HG03378 (cell line): ENCODE measurements at regions not wholly inside any gene's neighbourhood (a gene's known extent, or its start where the extent isn't known, plus 50 kb on each side); places are given as distances from the start of the nearest gene placed in this dataset.

Experiments used
- ATAC-seq: cut with Tn5 transposase; IDR thresholded peaks from one replicate; pipeline ENCODE4 v1.9.1; 2021; ENCODE audit warnings: mild to moderate bottlenecking, moderate library complexity; ENCODE audit not compliant: unreplicated experiment

GRCh38 chr15:79656151-79657000 lies 224.2 kb downstream of the MINAR1 start:
- ATAC-seq, result no peak

- no peak for ATAC-seq
These were observed 225.6 kb downstream of the MINAR1 start for GRCh38 chr15:79657722-79658121.

GRCh38 chr15:79659691-79660090 lies 227.6 kb downstream of the MINAR1 start:
- ATAC-seq, result no peak

- ATAC-seq, result no peak
These were observed 229.3 kb downstream of the MINAR1 start for GRCh38 chr15:79661411-79661810.

- ATAC-seq, result no peak
These were observed 223.2 kb downstream of the MTHFS start for GRCh38 chr15:79673416-79674123.

- no peak for ATAC-seq
These were observed 222.7 kb downstream of the MTHFS start for GRCh38 chr15:79674124-79674465.

- no peak for ATAC-seq
These were observed 220.8 kb downstream of the MTHFS start for GRCh38 chr15:79675982-79676381.

- no peak for ATAC-seq
These were observed 220.2 kb downstream of the MTHFS start for GRCh38 chr15:79676621-79677020.

DNA sequence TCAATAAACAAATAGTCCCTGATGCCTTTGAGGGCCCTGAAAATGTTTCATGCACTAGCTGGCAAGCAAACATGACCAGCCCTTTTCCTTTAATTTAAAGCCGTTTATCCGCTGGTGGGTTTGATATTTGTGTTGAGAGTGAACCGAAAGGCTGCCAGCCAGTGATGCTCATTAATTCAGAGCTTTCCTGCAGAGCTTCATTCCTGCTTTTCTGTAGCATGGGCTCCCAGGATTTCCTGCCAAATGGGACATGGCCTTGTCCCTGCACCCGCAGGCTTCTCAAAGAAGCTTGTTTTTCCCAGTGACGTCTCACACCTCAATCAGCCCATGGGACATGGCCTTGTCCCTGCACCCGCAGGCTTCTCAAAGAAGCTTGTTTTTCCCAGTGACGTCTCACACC lies 219.6 kb downstream of the MTHFS start:
- no peak for ATAC-seq

GRCh38 chr15:79678032-79678701 lies 218.6 kb downstream of the MTHFS start:
- no peak for ATAC-seq

DNA sequence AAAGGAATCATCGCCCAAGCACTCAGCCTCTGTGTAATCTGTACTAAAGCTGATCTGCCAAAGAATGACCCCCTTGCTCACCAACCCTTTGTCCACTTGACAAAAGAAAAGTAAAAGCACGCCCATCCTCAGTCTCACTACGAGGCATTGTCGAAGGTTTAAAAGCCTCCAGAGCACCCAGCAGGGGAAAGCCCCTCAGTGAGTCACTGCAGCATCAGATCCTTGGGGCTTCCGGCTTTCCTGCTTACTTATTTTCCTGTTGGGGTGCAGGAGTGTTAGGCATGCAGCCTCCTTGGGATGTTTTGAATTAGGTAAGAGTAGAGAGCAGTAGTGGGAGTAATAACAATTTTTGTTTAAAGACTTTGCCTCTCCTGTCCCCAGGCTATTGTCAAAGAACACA lies 216.1 kb downstream of the MTHFS start:
- no peak for ATAC-seq

DNA sequence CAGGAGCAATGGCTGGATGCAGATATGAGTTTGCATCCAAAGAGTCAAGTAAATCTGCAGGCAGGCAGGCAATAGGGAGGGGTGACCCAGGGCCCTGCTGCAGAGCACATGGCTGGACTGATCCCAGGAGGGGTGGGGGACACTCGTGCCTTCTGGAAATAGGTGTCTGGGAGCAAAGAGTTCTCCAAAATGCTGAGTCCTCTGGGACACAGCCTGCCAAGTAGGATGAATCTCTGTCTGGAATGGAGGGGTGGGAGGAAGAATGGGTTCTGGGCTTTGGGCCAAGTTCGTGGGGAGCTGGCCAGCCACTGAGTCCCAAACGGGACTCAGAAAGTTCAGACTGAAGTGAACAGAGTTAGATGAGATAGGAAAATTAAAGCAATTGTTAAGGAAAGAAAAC lies 214.5 kb downstream of the MTHFS start:
- ATAC-seq, result no peak

DNA sequence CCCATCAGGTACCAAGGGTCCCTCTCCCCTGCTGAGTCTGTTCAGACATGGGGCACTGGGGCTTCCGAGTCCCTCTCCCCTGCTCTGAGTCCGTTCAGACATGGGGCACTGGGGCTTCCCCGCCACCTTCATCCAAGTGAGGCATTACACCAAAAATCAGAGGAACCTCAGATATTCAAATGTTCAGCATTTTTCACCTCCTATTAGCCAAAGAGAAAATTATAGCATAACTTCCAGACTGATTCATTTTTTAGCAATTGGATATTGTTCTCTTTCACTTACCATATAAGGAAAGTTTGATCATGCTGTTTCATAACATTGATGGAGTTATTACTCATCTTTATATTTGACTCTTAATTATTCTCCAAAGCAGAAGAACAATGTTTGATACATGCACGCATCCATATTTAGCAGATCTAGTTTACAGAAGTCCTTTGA lies 213.9 kb downstream of the MTHFS start:
- no peak for ATAC-seq

DNA sequence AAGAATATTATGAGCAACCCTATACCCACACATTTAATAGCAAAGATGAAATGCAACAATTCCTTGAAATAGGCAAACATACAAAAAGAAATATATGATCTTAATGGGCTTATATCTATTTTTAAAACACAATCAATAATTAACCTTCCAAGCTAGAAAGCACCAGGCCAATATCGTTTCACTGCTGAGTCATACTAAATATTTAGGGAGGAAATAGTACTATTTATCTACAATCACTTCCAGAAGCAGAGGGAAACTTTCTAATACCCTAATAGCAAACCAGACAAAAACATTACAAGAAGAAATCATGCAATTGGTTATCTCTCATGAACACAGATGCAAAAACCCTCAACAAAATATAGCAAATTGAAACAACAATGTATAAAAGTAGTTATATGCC lies 207.8 kb downstream of the MTHFS start:
- ATAC-seq, result no peak

- no peak for ATAC-seq
These were observed 195.8 kb downstream of the MTHFS start for GRCh38 chr15:79700951-79701480.

GRCh38 chr15:79702621-79703020 lies 194.2 kb downstream of the MTHFS start:
- no peak for ATAC-seq

GRCh38 chr15:79721256-79721655 lies 175.6 kb downstream of the MTHFS start:
- ATAC-seq, result no peak

GRCh38 chr15:79724312-79724711 lies 172.5 kb downstream of the MTHFS start:
- ATAC-seq, result no peak

DNA sequence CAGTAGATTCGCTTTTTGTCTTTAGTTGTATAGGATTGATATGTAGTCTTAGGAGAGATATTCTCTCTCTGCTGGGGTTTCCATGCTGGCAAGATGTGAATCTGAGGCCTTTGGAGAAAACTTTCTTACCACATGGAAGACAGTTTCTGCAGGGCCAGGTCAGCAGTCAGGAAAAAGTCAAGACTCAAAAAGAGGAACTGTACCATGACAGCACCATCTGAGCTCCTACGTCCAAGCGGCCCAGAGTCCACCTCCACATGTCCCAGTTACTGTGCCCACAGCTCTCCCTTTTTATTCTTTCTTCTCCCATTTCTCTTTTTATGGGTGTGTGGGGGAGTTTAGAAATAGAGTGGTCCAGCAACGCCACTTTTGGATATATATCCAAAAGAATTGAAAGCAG lies 172.0 kb downstream of the MTHFS start:
- no peak for ATAC-seq

- no peak for ATAC-seq
These were observed 167.9 kb downstream of the MTHFS start for GRCh38 chr15:79728867-79729266.

- no peak for ATAC-seq
These were observed 160.3 kb downstream of the MTHFS start for GRCh38 chr15:79736435-79737000.
